ENCODE measurements at regions not wholly inside any gene's neighbourhood (a gene's known extent, or its start where the extent isn't known, plus 50 kb on each side); places are given as distances from the start of the nearest gene placed in this dataset.
"Not testable (repeated sequence)": the region's sequence is repeated elsewhere in the genome, so short reads cannot be mapped to it uniquely, and the experiment has no call there.

- Histone ChIP-seq H3K9me3 (ENCODE audit: control insufficient read depth, low read depth, low read length) (no peaks in the 10 kb centered on the region), H3K36me3 (ENCODE audit: control insufficient read depth, insufficient read depth, low read length) (no peaks in the 10 kb centered on the region), H3K27me3 (ENCODE audit: control insufficient read depth, insufficient read depth, low read length) (no peaks in the 10 kb centered on the region), H3K27ac (ENCODE audit: low read length) (no peak overlapping the region), H3K4me3 (ENCODE audit: low read length) (no peak overlapping the region), H3K4me1 (ENCODE audit: control insufficient read depth, insufficient read depth, low read length) (no peaks in the 10 kb centered on the region)
- WGBS (ENCODE audit: insufficient coverage, low lambda C conversion rate) = no CpG with 5 or more reads among the region's 3 CpGs
- DNase-seq = no peak
Observed at GRCh38 chr2:104975851-104976250, 62.0 kb upstream of the MRPS9 start.

DNA sequence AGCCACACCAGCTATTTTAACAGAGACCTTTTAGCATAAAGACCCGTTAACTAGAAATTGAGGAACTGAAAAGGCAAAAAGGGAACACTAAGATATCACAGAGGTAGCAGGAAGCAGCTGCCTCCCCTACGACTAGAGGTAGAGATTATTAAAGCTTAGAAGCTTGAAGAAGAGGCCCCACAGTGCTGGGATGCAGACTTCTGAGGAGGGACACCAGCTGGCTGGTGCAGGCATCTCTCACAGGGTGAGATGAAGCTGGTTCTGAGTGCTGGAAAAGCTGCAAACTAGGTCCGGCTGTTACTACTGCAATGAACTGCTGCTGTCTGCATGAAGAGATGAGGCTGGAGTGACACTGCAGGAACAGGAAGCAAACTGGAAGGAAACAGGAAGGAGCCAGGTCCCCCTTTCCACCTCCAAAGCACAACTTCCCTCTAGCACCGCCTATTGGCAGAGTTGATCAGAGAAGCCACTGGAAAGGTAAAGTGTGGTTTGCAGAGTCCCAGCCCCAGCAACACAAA is 61.2 kb upstream of the MRPS9 start:
- Histone ChIP-seq H3K36me3 (ENCODE audit: control insufficient read depth, insufficient read depth, low read length) (no peaks in the 10 kb centered on the region), H3K27ac (ENCODE audit: low read length) (no peak overlapping the region), H3K4me1 (ENCODE audit: control insufficient read depth, insufficient read depth, low read length) (no peaks in the 10 kb centered on the region), H3K27me3 (ENCODE audit: control insufficient read depth, insufficient read depth, low read length) (no peaks in the 10 kb centered on the region), H3K4me3 (ENCODE audit: low read length) (no peak overlapping the region), H3K9me3 (ENCODE audit: control insufficient read depth, low read depth, low read length) (no peaks in the 10 kb centered on the region)
- DNase-seq = no peak
- no CpG with 5 or more reads among the region's 4 CpGs for WGBS (ENCODE audit: insufficient coverage, low lambda C conversion rate)

DNA sequence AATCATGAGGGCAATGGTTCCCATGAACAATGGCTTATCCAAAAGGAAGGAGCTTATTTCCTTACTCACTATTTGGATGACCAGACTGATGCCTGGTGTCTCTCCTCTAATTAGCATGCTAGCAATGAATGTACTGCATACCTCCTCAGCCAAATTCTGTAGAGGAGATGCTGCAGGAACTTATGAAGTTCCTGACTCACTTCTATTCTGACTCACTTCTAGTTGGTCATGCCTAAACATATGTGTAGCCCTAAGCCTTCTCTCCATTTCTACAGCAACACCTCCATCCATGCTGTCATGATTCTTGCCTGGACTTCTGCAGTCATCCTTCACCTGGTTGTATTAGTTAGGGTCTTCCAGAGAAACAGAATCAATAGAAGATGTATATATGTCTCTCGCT is 59.9 kb upstream of the MRPS9 start:
- no peak for DNase-seq
- no peak overlapping the region for H3K4me3 ChIP-seq (ENCODE audit: low read length)
- H3K36me3 ChIP-seq (ENCODE audit: control insufficient read depth, insufficient read depth, low read length) = no peaks in the 10 kb centered on the region
- no peaks in the 10 kb centered on the region for H3K9me3 ChIP-seq (ENCODE audit: control insufficient read depth, low read depth, low read length)
- no peak overlapping the region for H3K27ac ChIP-seq (ENCODE audit: low read length)
- no peaks in the 10 kb centered on the region for H3K27me3 ChIP-seq (ENCODE audit: control insufficient read depth, insufficient read depth, low read length)
- no peaks in the 10 kb centered on the region for H3K4me1 ChIP-seq (ENCODE audit: control insufficient read depth, insufficient read depth, low read length)
- WGBS (ENCODE audit: insufficient coverage, low lambda C conversion rate) = no CpG with 5 or more reads among the region's 1 CpG

DNA sequence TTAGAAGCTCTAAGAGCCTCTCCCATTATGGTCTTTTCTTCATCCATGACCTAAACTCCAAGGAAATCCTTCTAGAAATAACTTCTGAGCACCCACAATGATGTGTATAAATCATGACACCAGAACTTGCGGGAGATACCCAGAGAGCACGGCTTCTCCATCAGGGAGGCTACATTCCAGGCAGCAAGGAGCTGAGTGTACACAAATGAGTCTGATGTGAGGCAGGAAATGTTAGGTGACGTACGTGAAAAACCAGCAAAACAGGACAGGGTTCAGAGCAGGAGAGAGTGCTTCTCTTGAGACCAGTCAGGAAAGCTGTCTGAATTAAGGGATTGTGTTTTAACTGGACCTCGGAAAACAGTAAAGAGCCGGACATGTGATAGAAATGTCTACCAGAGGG is 58.1 kb upstream of the MRPS9 start:
- DNase-seq; H3K4me1 ChIP-seq (ENCODE audit: control insufficient read depth, insufficient read depth, low read length); H3K36me3 ChIP-seq (ENCODE audit: control insufficient read depth, insufficient read depth, low read length); H3K27me3 ChIP-seq (ENCODE audit: control insufficient read depth, insufficient read depth, low read length); H3K9me3 ChIP-seq (ENCODE audit: control insufficient read depth, low read depth, low read length); H3K4me3 ChIP-seq (ENCODE audit: low read length); H3K27ac ChIP-seq (ENCODE audit: low read length): not testable (repeated sequence)
- 43% methylated on average over 2 of the region's 6 CpGs for WGBS (ENCODE audit: insufficient coverage, low lambda C conversion rate)

- Histone ChIP-seq H3K4me3 (ENCODE audit: low read length) (no peak overlapping the region), H3K27ac (ENCODE audit: low read length) (no peak overlapping the region), H3K27me3 (ENCODE audit: control insufficient read depth, insufficient read depth, low read length) (no peaks in the 10 kb centered on the region), H3K36me3 (ENCODE audit: control insufficient read depth, insufficient read depth, low read length) (no peaks in the 10 kb centered on the region), H3K9me3 (ENCODE audit: control insufficient read depth, low read depth, low read length) (no peaks in the 10 kb centered on the region), H3K4me1 (ENCODE audit: control insufficient read depth, insufficient read depth, low read length) (no peaks in the 10 kb centered on the region)
- DNase-seq = no peak
- WGBS (ENCODE audit: insufficient coverage, low lambda C conversion rate) = no CpG with 5 or more reads among the region's 7 CpGs
Observed at GRCh38 chr2:104982111-104982510, 55.8 kb upstream of the MRPS9 start.
